ENCODE measurements at regions not wholly inside any gene's neighbourhood (a gene's known extent, or its start where the extent isn't known, plus 50 kb on each side); places are given as distances from the start of the nearest gene placed in this dataset.

- no peak overlapping the region for H3K4me3 ChIP-seq (ENCODE audit: low read length)
- H3K9ac ChIP-seq (ENCODE audit: low read depth, low read length): no peak overlapping the region
- H3K4me1 ChIP-seq (ENCODE audit: insufficient read depth, low read length): no peaks in the 10 kb centered on the region
- H3K9me3 ChIP-seq (ENCODE audit: insufficient read depth, low read depth, low read length): no peaks in the 10 kb centered on the region
- H3K27ac ChIP-seq (ENCODE audit: low read length): no peak overlapping the region
- H3K27me3 ChIP-seq (ENCODE audit: insufficient read depth, low read length): no peaks in the 10 kb centered on the region
- H3K36me3 ChIP-seq (ENCODE audit: insufficient read depth, low read depth, low read length): no peaks in the 10 kb centered on the region
Measured at GRCh38 chr20:55211481-55211880, 736.1 kb downstream of the DOK5 start.

GRCh38 chr20:55205665-55206064 lies 730.3 kb downstream of the DOK5 start:
- Histone ChIP-seq H3K36me3 (ENCODE audit: insufficient read depth, low read depth, low read length) (no peaks in the 10 kb centered on the region), H3K27me3 (ENCODE audit: insufficient read depth, low read length) (no peaks in the 10 kb centered on the region), H3K4me1 (ENCODE audit: insufficient read depth, low read length) (no peaks in the 10 kb centered on the region; the same call in 1 of the 2 replicates), H3K27ac (ENCODE audit: low read length) (no peak overlapping the region), H3K9me3 (ENCODE audit: insufficient read depth, low read depth, low read length) (no peaks in the 10 kb centered on the region), H3K9ac (ENCODE audit: low read depth, low read length) (no peak overlapping the region), H3K4me3 (ENCODE audit: low read length) (no peak overlapping the region)

DNA sequence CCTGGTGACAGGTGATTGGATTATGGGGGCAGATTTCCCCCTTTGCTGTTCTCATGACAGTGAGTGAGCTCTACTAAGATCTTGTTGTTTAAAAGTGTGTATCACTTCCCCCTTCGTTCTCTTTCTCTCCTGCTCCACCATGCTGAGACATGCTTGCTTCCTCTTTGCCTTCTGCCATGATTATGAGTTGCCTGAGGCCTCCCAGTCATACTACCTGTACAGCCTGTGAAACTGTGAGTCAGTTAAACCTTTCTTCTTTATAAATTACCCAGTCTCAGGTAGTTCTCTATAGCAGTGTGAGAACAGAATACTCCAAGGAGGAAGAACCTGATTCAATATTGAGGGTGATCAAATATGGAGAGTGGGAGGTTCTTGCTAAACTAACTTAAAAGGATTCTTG lies 724.9 kb downstream of the DOK5 start:
- Histone ChIP-seq H3K36me3 (ENCODE audit: insufficient read depth, low read depth, low read length) (no peaks in the 10 kb centered on the region), H3K4me1 (ENCODE audit: insufficient read depth, low read length) (no peaks in the 10 kb centered on the region), H3K4me3 (ENCODE audit: low read length) (no peak overlapping the region), H3K27me3 (ENCODE audit: insufficient read depth, low read length) (no peaks in the 10 kb centered on the region), H3K27ac (ENCODE audit: low read length) (no peak overlapping the region), H3K9ac (ENCODE audit: low read depth, low read length) (no peak overlapping the region), H3K9me3 (ENCODE audit: insufficient read depth, low read depth, low read length) (no peaks in the 10 kb centered on the region)

GRCh38 chr20:55194947-55195346 lies 719.6 kb downstream of the DOK5 start:
- Histone ChIP-seq H3K9me3 (ENCODE audit: insufficient read depth, low read depth, low read length) (no peaks in the 10 kb centered on the region), H3K27ac (ENCODE audit: low read length) (no peak overlapping the region), H3K4me3 (ENCODE audit: low read length) (no peak overlapping the region), H3K9ac (ENCODE audit: low read depth, low read length) (no peak overlapping the region), H3K27me3 (ENCODE audit: insufficient read depth, low read length) (no peaks in the 10 kb centered on the region), H3K36me3 (ENCODE audit: insufficient read depth, low read depth, low read length) (no peaks in the 10 kb centered on the region), H3K4me1 (ENCODE audit: insufficient read depth, low read length) (no peaks in the 10 kb centered on the region)

GRCh38 chr20:55186228-55186627 lies 710.8 kb downstream of the DOK5 start:
- Histone ChIP-seq H3K27ac (ENCODE audit: low read length) (no peak overlapping the region), H3K36me3 (ENCODE audit: insufficient read depth, low read depth, low read length) (no peaks in the 10 kb centered on the region), H3K4me1 (ENCODE audit: insufficient read depth, low read length) (no peaks in the 10 kb centered on the region)

DNA sequence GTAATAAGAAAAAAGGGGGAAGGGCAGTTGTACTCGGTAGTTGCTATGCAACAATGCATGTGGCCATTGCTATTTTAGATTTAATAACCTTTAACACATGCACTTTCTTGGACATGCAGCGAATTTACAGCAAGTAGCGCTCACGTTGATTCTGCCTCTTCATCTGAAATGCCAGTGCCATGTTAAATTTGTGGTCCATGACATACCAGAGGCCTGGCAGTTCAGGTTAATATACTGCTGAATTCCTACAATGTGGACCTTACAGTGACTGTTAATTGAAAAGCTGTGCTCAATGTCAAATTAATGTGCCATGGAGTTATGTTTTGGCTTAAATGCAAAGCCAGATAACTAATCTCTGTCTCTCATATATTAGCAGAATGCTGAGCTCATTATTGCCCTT lies 699.7 kb downstream of the DOK5 start:
- no peak overlapping the region for H3K27ac ChIP-seq (ENCODE audit: low read length)
- H3K4me1 ChIP-seq (ENCODE audit: insufficient read depth, low read length): no peaks in the 10 kb centered on the region
- H3K27me3 ChIP-seq (ENCODE audit: insufficient read depth, low read length): no peaks in the 10 kb centered on the region
- no peaks in the 10 kb centered on the region for H3K36me3 ChIP-seq (ENCODE audit: insufficient read depth, low read depth, low read length)
- H3K9me3 ChIP-seq (ENCODE audit: insufficient read depth, low read depth, low read length): no peaks in the 10 kb centered on the region
- no peak overlapping the region for H3K4me3 ChIP-seq (ENCODE audit: low read length)
- no peak overlapping the region for H3K9ac ChIP-seq (ENCODE audit: low read depth, low read length)

More at GRCh38 chr20:55186228-55186627, 710.8 kb downstream of the DOK5 start:
- no peaks in the 10 kb centered on the region for H3K9me3 ChIP-seq (ENCODE audit: insufficient read depth, low read depth, low read length)
- H3K4me3 ChIP-seq (ENCODE audit: low read length): no peak overlapping the region
- H3K27me3 ChIP-seq (ENCODE audit: insufficient read depth, low read length): no peaks in the 10 kb centered on the region
- H3K9ac ChIP-seq (ENCODE audit: low read depth, low read length): no peak overlapping the region

GRCh38 chr20:55174635-55175034 lies 699.2 kb downstream of the DOK5 start:
- Histone ChIP-seq H3K27me3 (ENCODE audit: insufficient read depth, low read length) (no peaks in the 10 kb centered on the region), H3K9ac (ENCODE audit: low read depth, low read length) (no peak overlapping the region), H3K4me3 (ENCODE audit: low read length) (no peak overlapping the region), H3K36me3 (ENCODE audit: insufficient read depth, low read depth, low read length) (no peaks in the 10 kb centered on the region), H3K4me1 (ENCODE audit: insufficient read depth, low read length) (no peaks in the 10 kb centered on the region), H3K9me3 (ENCODE audit: insufficient read depth, low read depth, low read length) (no peaks in the 10 kb centered on the region), H3K27ac (ENCODE audit: low read length) (no peak overlapping the region)

DNA sequence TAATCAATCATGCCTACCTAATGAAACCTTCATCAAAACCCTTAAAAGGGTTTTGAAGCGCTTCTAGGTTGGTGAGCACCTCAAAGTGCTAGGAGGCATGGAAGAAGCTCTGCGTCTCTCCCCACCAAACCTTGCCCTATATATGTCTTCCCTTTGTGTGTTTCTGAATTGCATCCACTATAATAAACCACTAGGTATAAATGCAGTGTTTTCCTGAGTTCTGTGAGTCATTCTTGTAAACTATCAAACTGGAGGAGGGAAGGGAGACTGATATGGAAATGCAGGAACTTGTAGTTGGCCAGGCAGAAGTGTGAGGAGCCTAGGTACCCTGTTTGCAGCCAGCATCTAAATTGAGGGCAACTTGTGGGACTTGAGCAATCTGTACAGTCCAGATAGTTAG lies 698.8 kb downstream of the DOK5 start:
- Histone ChIP-seq H3K4me1 (ENCODE audit: insufficient read depth, low read length) (no peaks in the 10 kb centered on the region), H3K27ac (ENCODE audit: low read length) (no peak overlapping the region), H3K9me3 (ENCODE audit: insufficient read depth, low read depth, low read length) (no peaks in the 10 kb centered on the region), H3K9ac (ENCODE audit: low read depth, low read length) (no peak overlapping the region), H3K4me3 (ENCODE audit: low read length) (no peak overlapping the region), H3K36me3 (ENCODE audit: insufficient read depth, low read depth, low read length) (no peaks in the 10 kb centered on the region), H3K27me3 (ENCODE audit: insufficient read depth, low read length) (no peaks in the 10 kb centered on the region)

DNA sequence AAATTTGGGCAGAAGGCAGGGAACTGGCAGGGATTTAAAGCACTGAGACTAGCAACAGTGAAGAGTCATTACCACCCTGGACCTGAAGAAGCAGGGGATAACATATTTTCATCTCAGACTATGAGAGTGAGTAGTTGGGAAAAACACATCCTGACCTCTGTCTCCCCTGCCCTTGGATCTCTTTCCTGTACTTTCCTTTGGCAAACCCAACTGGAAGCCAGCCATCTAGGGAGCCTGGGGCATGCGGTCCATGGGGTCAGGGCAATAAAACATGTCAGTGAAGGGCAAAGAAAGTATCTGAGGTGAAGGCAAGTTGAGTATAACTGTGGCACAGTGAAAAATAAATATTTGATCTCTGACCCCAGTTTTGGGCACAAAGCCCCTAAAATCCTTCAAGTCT lies 698.2 kb downstream of the DOK5 start:
- H3K9ac ChIP-seq (ENCODE audit: low read depth, low read length): no peak overlapping the region
- no peaks in the 10 kb centered on the region for H3K36me3 ChIP-seq (ENCODE audit: insufficient read depth, low read depth, low read length)
- no peaks in the 10 kb centered on the region for H3K27me3 ChIP-seq (ENCODE audit: insufficient read depth, low read length)
- H3K4me3 ChIP-seq (ENCODE audit: low read length): no peak overlapping the region
- H3K27ac ChIP-seq (ENCODE audit: low read length): no peak overlapping the region
- no peaks in the 10 kb centered on the region for H3K4me1 ChIP-seq (ENCODE audit: insufficient read depth, low read length)
- no peaks in the 10 kb centered on the region for H3K9me3 ChIP-seq (ENCODE audit: insufficient read depth, low read depth, low read length)

- H3K27ac ChIP-seq (ENCODE audit: low read length): no peak overlapping the region
- H3K4me3 ChIP-seq (ENCODE audit: low read length): no peak overlapping the region
- no peaks in the 10 kb centered on the region for H3K27me3 ChIP-seq (ENCODE audit: insufficient read depth, low read length)
- H3K9ac ChIP-seq (ENCODE audit: low read depth, low read length): no peak overlapping the region
- H3K9me3 ChIP-seq (ENCODE audit: insufficient read depth, low read depth, low read length): no peaks in the 10 kb centered on the region
- H3K36me3 ChIP-seq (ENCODE audit: insufficient read depth, low read depth, low read length): no peaks in the 10 kb centered on the region
- no peaks in the 10 kb centered on the region for H3K4me1 ChIP-seq (ENCODE audit: insufficient read depth, low read length)
Measured at GRCh38 chr20:55172310-55173002, 697.1 kb downstream of the DOK5 start.

DNA sequence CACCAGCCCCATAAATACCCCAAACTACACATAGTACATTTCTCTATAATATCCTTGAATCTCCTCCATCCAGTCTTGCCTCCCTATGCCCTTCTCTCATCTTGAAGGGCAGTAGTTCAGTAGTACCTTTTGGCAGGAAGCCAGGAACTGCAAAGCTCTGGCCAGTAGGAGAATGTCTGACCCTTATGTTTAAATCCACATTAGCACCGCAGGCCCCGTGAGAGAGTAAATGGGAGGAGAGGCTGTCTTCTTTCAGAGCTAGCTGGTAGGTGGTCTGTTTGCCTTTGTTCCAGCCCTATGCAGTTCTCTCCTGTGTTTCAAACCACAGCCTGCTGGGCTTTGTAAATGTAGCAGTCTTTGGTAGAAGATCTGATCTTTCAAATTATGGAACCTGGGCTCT lies 690.7 kb downstream of the DOK5 start:
- Histone ChIP-seq H3K9me3 (ENCODE audit: insufficient read depth, low read depth, low read length) (no peaks in the 10 kb centered on the region), H3K4me3 (ENCODE audit: low read length) (no peak overlapping the region), H3K36me3 (ENCODE audit: insufficient read depth, low read depth, low read length) (no peaks in the 10 kb centered on the region), H3K27me3 (ENCODE audit: insufficient read depth, low read length) (no peaks in the 10 kb centered on the region), H3K4me1 (ENCODE audit: insufficient read depth, low read length) (peaks cover 16% of the 10 kb centered on the region), H3K9ac (ENCODE audit: low read depth, low read length) (no peak overlapping the region), H3K27ac (ENCODE audit: low read length) (no peak overlapping the region)

DNA sequence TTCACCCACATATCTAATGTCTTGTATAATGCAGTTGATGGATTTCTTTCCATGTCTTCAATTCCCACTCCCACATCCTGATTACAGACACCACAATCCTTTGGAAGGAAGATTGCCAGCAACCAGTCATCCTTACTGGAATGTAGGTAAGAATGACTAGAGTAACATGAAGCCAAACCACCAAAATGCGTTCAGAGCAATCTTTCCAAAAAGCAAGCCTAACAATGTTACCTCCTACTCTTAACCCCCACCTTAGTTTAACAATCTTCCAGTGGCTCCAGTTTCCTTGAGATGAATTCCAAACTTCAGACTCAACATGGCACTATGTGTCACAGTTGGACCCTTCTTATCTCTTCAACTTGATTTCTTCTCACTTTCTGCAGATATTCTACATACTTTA lies 685.6 kb downstream of the DOK5 start:
- Histone ChIP-seq H3K9ac (ENCODE audit: low read depth, low read length) (no peak overlapping the region), H3K9me3 (ENCODE audit: insufficient read depth, low read depth, low read length) (no peaks in the 10 kb centered on the region), H3K4me1 (ENCODE audit: insufficient read depth, low read length) (peaks cover 7% of the 10 kb centered on the region; the same call in 1 of the 2 replicates), H3K27me3 (ENCODE audit: insufficient read depth, low read length) (no peaks in the 10 kb centered on the region), H3K36me3 (ENCODE audit: insufficient read depth, low read depth, low read length) (no peaks in the 10 kb centered on the region), H3K4me3 (ENCODE audit: low read length) (no peak overlapping the region), H3K27ac (ENCODE audit: low read length) (no peak overlapping the region)

Data from iPS-20b (cell line).